GM18508 (cell line): ENCODE measurements at regions not wholly inside any gene's neighbourhood (a gene's known extent, or its start where the extent isn't known, plus 50 kb on each side); places are given as distances from the start of the nearest gene placed in this dataset.
A peak's percentile ranks its signal among the peaks of the same experiment; 100 is the strongest.

Source experiments
- ATAC-seq: cut with Tn5 transposase; IDR thresholded peaks from one replicate; pipeline ENCODE4 v1.9.1; 2021; ENCODE audit warnings: moderate number of reproducible peaks; ENCODE audit not compliant: insufficient read depth, unreplicated experiment

GRCh38 chr15:35173444-35174118 lies 88.5 kb upstream of the NANOGP8 start:
- ATAC-seq: no peak

- no peak for ATAC-seq
Measured at GRCh38 chr15:35170207-35170606, 85.1 kb upstream of the NANOGP8 start.

GRCh38 chr15:35168464-35168863 lies 83.4 kb upstream of the NANOGP8 start:
- ATAC-seq: no peak

- ATAC-seq: no peak
Measured at GRCh38 chr15:35167675-35168074, 82.6 kb upstream of the NANOGP8 start.

GRCh38 chr15:35166730-35167359 lies 81.8 kb upstream of the NANOGP8 start:
- no peak for ATAC-seq

GRCh38 chr15:35161694-35162093 lies 76.6 kb upstream of the NANOGP8 start:
- ATAC-seq: no peak

- ATAC-seq: no peak
Measured at GRCh38 chr15:35159170-35159569, 74.1 kb upstream of the NANOGP8 start.

- no peak for ATAC-seq
Measured at GRCh38 chr15:35151782-35152181, 66.7 kb upstream of the NANOGP8 start.

GRCh38 chr15:35151381-35151780 lies 66.3 kb upstream of the NANOGP8 start:
- ATAC-seq: no peak

- ATAC-seq: no peak
Measured at GRCh38 chr15:35150361-35150760, 65.3 kb upstream of the NANOGP8 start.

- ATAC-seq: no peak
Measured at GRCh38 chr15:35145336-35145735, 60.2 kb upstream of the NANOGP8 start.

- no peak for ATAC-seq
Measured at GRCh38 chr15:35142578-35142977, 57.5 kb upstream of the NANOGP8 start.

GRCh38 chr15:35141743-35142471 lies 56.8 kb upstream of the NANOGP8 start:
- peak; percentile 70 for ATAC-seq

GRCh38 chr15:35139822-35140221 lies 54.7 kb upstream of the NANOGP8 start:
- ATAC-seq: no peak

- ATAC-seq: no peak
Measured at GRCh38 chr15:35137190-35137574, 52.1 kb upstream of the NANOGP8 start.

GRCh38 chr15:35136321-35137189 lies 51.5 kb upstream of the NANOGP8 start:
- ATAC-seq: peak; percentile 96
